ENCODE measurements at regions not wholly inside any gene's neighbourhood (a gene's known extent, or its start where the extent isn't known, plus 50 kb on each side); places are given as distances from the start of the nearest gene placed in this dataset.

- no peaks in the 10 kb centered on the region for H3K4me1 ChIP-seq (ENCODE audit: control insufficient read depth, insufficient read depth, low read length)
Measured at GRCh38 chr2:181394741-181395437, 62.3 kb upstream of the ITGA4 start.

More at GRCh38 chr2:181394741-181395437, 62.3 kb upstream of the ITGA4 start:
- Histone ChIP-seq H2AFZ (replicated peaks; ENCODE audit: low read length, poor library complexity) (no peak overlapping the region), H3K4me3 (ENCODE audit: insufficient read depth, low read depth, low read length) (no peak overlapping the region), H3K23ac (ENCODE audit: low read depth, low read length) (no peak overlapping the region), H2BK20ac (ENCODE audit: low read depth, low read length) (no peak overlapping the region), H3K4ac (ENCODE audit: low read depth, low read length) (no peak overlapping the region), H4K20me1 (ENCODE audit: insufficient read depth, low read length) (no peaks in the 10 kb centered on the region), H2AK5ac (ENCODE audit: low read depth, low read length) (no peak overlapping the region), H3K36me3 (ENCODE audit: control insufficient read depth, insufficient read depth, low read length) (no peaks in the 10 kb centered on the region), H3K9me1 (ENCODE audit: insufficient read depth, low read length) (peaks cover 3% of the 10 kb centered on the region; the same call in 1 of the 2 replicates), H2BK5ac (ENCODE audit: low read depth, low read length, poor library complexity, severe bottlenecking) (no peak overlapping the region), H4K91ac (ENCODE audit: insufficient read depth, low read depth, low read length) (no peak overlapping the region), H3K9me3 (ENCODE audit: control insufficient read depth, insufficient read depth, low read length) (no peaks in the 10 kb centered on the region), H3K4me2 (ENCODE audit: low read depth, low read length) (no peak overlapping the region), H3K9ac (ENCODE audit: low read depth, low read length) (no peak overlapping the region), H3K79me1 (ENCODE audit: low read depth in 1 of 2, low read length in 2 of 2) (no peaks in the 10 kb centered on the region), H2BK120ac (ENCODE audit: low read depth, low read length) (no peak overlapping the region), H3K27ac (ENCODE audit: insufficient read depth, low read length) (no peak overlapping the region), H2AK9ac (replicated peaks; ENCODE audit: low read depth, low read length, poor library complexity) (peak overlapping the region; percentile 52), H4K5ac (ENCODE audit: low read depth, low read length) (no peak overlapping the region), H3K27me3 (ENCODE audit: control insufficient read depth, insufficient read depth, low read length) (no peaks in the 10 kb centered on the region), H3K18ac (ENCODE audit: low read depth, low read length) (no peak overlapping the region), H4K8ac (ENCODE audit: low read depth in 2 of 2, low read length in 2 of 2) (no peak overlapping the region; a peak in 1 of 4 replicates), H3K14ac (replicated peaks; ENCODE audit: low read depth, low read length) (no peak overlapping the region), H3K56ac (ENCODE audit: extremely low read depth, insufficient read depth, low read length) (no peak overlapping the region), H2BK15ac (ENCODE audit: low read depth, low read length) (no peak overlapping the region)
- no TSS peak for BruUV-seq (replicated peaks)
- in situ Hi-C loops (cut with MboI; ENCODE audit: low sequenced_read_pairs), result no loop called here
- dilution Hi-C loops (cut with HindIII; ENCODE audit: low sequenced_read_pairs, unreplicated experiment), result no loop called here
- ChIA-PET CTCF (no interaction called here), POLR2A (ENCODE audit: unreplicated experiment) (interaction anchor here (0.5 kb wide), 1 partner anchor 1277 kb away, joined by 3 read pairs; no protein-coding TSS in a partner anchor)
- no peak for DNase-seq
- WGBS, 2 experiments (ENCODE audit: extremely low coverage in 2 of 2, insufficient read length in 1 of 2), result 57% methylated on average over 1 of the region's 4 CpGs; no CpG with 5 or more reads in 1 of the 2 experiments
- intact Hi-C loops (cut with micrococcal nuclease), result no loop called here
- TF ChIP-seq CEBPB (IDR thresholded peaks at IDR 0.05; ENCODE audit: low read depth, low read length), result no peak
- TF ChIP-seq ELK1 (IDR thresholded peaks at IDR 0.05; ENCODE audit: borderline replicate concordance, low read depth, low read length), result no peak
- no peak for TF ChIP-seq RAD21 (IDR thresholded peaks at IDR 0.05; ENCODE audit: low read length)
- no peak for TF ChIP-seq MAFK (IDR thresholded peaks at IDR 0.05; ENCODE audit: low read depth, low read length)
- no peak for TF ChIP-seq BHLHE40 (IDR thresholded peaks at IDR 0.05; ENCODE audit: low read depth, low read length)
- ATAC-seq (ENCODE audit: low read depth), result no peak
